ENCODE measurements at regions not wholly inside any gene's neighbourhood (a gene's known extent, or its start where the extent isn't known, plus 50 kb on each side); places are given as distances from the start of the nearest gene placed in this dataset.

DNA sequence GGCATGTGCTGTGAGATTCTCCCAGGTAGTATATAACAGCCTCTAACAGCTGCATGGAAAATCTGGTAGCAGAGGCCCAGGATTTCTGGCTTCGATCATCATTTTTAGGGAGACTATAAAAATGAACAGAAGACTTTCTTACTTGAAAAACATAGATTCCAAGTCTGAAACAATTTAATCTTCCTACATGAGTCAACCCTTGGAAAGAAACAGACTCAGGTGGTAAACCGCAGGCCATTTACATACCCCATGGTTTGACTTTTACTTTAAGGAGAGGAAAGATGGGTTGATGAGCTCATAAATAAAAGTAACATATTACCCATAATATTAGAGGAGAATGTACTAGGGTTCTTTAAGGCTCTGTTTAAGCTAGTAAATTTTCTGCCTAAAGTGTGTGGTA lies 121.6 kb downstream of the CYSLTR2 start:
- no peak for DNase-seq (ENCODE audit: low read depth in 1 of 2, low spot score in 2 of 2)
- Histone ChIP-seq H2BK15ac (ENCODE audit: low read length) (no peak overlapping the region), H3K4me1 (replicated peaks in 1 of 4; ENCODE audit: control insufficient read depth in 3 of 4, insufficient read depth in 4 of 4, low read length in 3 of 4) (no peaks in the 10 kb centered on the region), H4K5ac (ENCODE audit: insufficient read length, low read depth, low read length) (no peak overlapping the region), H3K18ac (ENCODE audit: extremely low read depth, low read length) (no peak overlapping the region), H2BK5ac (ENCODE audit: low read depth, low read length) (no peak overlapping the region), H3K36me3 (ENCODE audit: control insufficient read depth in 2 of 4, insufficient read depth in 4 of 4, low read length in 3 of 4) (no peaks in the 10 kb centered on the region), H4K20me1 (replicated peaks in 1 of 2; ENCODE audit: control insufficient read depth in 1 of 2, insufficient read depth in 2 of 2, low read length in 2 of 2) (no peaks in the 10 kb centered on the region), H3K4ac (replicated peaks; ENCODE audit: insufficient read length, low read depth, low read length) (no peak overlapping the region), H3K79me2 (ENCODE audit: control insufficient read depth in 1 of 2, insufficient read depth in 2 of 2, low read length in 2 of 2) (no peaks in the 10 kb centered on the region), H3K9me3 (ENCODE audit: insufficient read depth in 2 of 2, low read depth in 1 of 2, low read length in 1 of 2) (0 out of 4 replicates have a peak, but pooled peaks cover 0 to under 1% of the 10 kb centered on the region in 2 experiments), H2AFZ (ENCODE audit: low read length) (no peak overlapping the region), H3K56ac (replicated peaks; ENCODE audit: insufficient read length, low read depth, low read length) (no peak overlapping the region), H3K14ac (ENCODE audit: insufficient read length) (no peak overlapping the region), H3K79me1 (ENCODE audit: low read depth, low read length) (no peaks in the 10 kb centered on the region), H2BK120ac (replicated peaks; ENCODE audit: low read depth, low read length) (no peak overlapping the region), H3K27me3 (replicated peaks in 1 of 4; ENCODE audit: control insufficient read depth in 3 of 4, extremely low read depth in 1 of 4, insufficient read depth in 3 of 4, low read length in 3 of 4) (no peaks in the 10 kb centered on the region), H4K91ac (replicated peaks; ENCODE audit: insufficient read length, low read length) (no peak overlapping the region), H2BK20ac (ENCODE audit: low read length) (no peak overlapping the region), H3K9ac (replicated peaks in 1 of 4; ENCODE audit: extremely low read depth in 1 of 4, low read depth in 3 of 4, low read length in 3 of 4) (no peak overlapping the region), H4K8ac (ENCODE audit: extremely low read depth, insufficient read depth, low read length) (no peak overlapping the region), H3K27ac (ENCODE audit: low read depth, low read length) (no peak overlapping the region), H2BK12ac (ENCODE audit: low read depth, low read length) (no peak overlapping the region), H2AK5ac (ENCODE audit: low read depth, low read length) (no peak overlapping the region), H3K4me3 (ENCODE audit: extremely low read depth in 1 of 4, insufficient read depth in 2 of 4, low read depth in 3 of 4, low read length in 4 of 4) (no peak overlapping the region), H3K23me2 (ENCODE audit: low read depth, low read length) (no peaks in the 10 kb centered on the region), H3K4me2 (ENCODE audit: insufficient read depth in 1 of 2, low read depth in 2 of 2, low read length in 2 of 2) (no peak overlapping the region), H3K23ac (ENCODE audit: insufficient read length) (no peak overlapping the region)
- CTCF ChIA-PET (ENCODE audit: partially characterized antibody) = interaction anchor here (0.5 to 0.8 kb wide), 2 partner anchors 25 to 80 kb away, joined by 3 read pairs; no protein-coding TSS in a partner anchor
- WGBS, 2 experiments (ENCODE audit: extremely low coverage in 1 of 2, insufficient coverage in 1 of 2, insufficient read length in 1 of 2, insufficient replicate concordance in 2 of 2, low coverage in 1 of 2, low lambda C conversion rate in 2 of 2, missing lambda C conversion rate in 1 of 2) = 98% methylated on average over 2 of the region's 2 CpGs; no CpG with 5 or more reads in 1 of the 2 experiments
- TF ChIP-seq CEBPB (IDR thresholded peaks at IDR 0.05; ENCODE audit: low read depth, low read length) = no peak
- POLR2A ChIA-PET (ENCODE audit: partially characterized antibody) = no interaction called here
- FAIRE-seq = no peak
